ENCODE measurements at regions not wholly inside any gene's neighbourhood (a gene's known extent, or its start where the extent isn't known, plus 50 kb on each side); places are given as distances from the start of the nearest gene placed in this dataset.

DNA sequence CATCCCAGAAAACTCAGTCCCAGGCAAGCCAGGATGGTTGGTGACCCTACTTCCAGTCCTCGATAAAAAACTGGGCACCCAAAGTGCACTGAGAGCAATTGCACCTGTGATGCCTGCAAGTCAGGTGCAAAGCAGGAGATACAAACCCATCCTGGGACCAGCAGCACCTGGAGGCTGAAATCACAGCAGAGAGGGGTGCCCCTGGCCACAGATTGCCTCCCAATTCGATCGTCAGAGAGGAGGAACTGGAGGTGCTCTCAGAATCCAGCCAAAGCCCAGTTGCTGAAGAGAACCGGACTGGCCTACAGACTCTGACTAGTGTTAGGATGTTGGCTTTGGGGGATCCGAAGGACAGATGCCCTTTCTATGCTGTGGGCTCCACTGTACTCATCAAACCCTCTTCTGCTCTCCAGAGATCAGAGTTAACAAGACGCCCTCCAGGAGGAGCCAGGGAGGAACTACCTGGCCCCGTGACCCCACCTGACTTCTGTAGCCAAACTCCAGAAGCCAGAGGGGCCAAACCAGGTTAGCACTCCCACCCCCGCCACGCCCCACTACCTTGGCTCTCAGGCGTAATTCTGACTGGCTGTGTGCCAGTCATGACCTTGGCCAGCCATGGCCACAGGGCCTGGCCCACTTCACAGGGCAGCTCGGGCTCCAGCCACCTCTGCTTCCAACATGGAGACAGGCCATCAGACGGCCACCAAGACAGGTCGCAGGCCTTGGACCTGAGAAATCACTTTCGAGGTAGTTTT, 284.5 kb upstream of the RTL1 start:
- H3K4me1 Mint-ChIP-seq, result peaks cover 11% of the 10 kb centered on the region
- DNase-seq (ENCODE audit: low spot score), result peak; percentile 18
- Histone ChIP-seq H4K20me1 (replicated peaks; ENCODE audit: insufficient read depth) (no peaks in the 10 kb centered on the region), H3K27ac (ENCODE audit: low read depth) (no peak overlapping the region), H3K36me3 (ENCODE audit: insufficient read depth) (no peaks in the 10 kb centered on the region), H3K79me2 (replicated peaks; ENCODE audit: insufficient read depth) (no peaks in the 10 kb centered on the region), H2AFZ (no peak overlapping the region), H3K4me3 (no peak overlapping the region), H3K27me3 (ENCODE audit: insufficient read depth) (no peaks in the 10 kb centered on the region), H3K9me2 (ENCODE audit: insufficient read depth) (peaks cover 4% of the 10 kb centered on the region; the same call in 1 of the 2 replicates), H3K4me2 (no peak overlapping the region), H3K4me1 (ENCODE audit: insufficient read depth) (no peaks in the 10 kb centered on the region), H3F3A (replicated peaks; ENCODE audit: low read depth) (no peaks in the 10 kb centered on the region)
- TF ChIP-seq STAT1 (IDR thresholded peaks at IDR 0.05; ENCODE audit: unreplicated experiment), result no peak
- TF ChIP-seq, protein P1, sequence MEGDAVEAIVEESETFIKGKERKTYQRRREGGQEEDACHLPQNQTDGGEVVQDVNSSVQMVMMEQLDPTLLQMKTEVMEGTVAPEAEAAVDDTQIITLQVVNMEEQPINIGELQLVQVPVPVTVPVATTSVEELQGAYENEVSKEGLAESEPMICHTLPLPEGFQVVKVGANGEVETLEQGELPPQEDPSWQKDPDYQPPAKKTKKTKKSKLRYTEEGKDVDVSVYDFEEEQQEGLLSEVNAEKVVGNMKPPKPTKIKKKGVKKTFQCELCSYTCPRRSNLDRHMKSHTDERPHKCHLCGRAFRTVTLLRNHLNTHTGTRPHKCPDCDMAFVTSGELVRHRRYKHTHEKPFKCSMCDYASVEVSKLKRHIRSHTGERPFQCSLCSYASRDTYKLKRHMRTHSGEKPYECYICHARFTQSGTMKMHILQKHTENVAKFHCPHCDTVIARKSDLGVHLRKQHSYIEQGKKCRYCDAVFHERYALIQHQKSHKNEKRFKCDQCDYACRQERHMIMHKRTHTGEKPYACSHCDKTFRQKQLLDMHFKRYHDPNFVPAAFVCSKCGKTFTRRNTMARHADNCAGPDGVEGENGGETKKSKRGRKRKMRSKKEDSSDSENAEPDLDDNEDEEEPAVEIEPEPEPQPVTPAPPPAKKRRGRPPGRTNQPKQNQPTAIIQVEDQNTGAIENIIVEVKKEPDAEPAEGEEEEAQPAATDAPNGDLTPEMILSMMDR (conservative IDR thresholded peaks at IDR 0.05; ENCODE audit: low read depth in 2 of 2), result peak in 1 of 2 experiments; percentile 28; a peak in 2 of 4 replicates
- H3K4me3 Mint-ChIP-seq, result no peak overlapping the region
- H3K9me3 Mint-ChIP-seq, result no peaks in the 10 kb centered on the region
- no peak overlapping the region for H3K27ac Mint-ChIP-seq
- peaks cover 10% of the 10 kb centered on the region for H3K27me3 Mint-ChIP-seq (ENCODE audit: insufficient read depth, low read depth, poor library complexity)
- no peak for ATAC-seq
- no peaks in the 10 kb centered on the region; the same call in 2 of the 3 replicates for H3K36me3 Mint-ChIP-seq (ENCODE audit: low read depth)

DNA sequence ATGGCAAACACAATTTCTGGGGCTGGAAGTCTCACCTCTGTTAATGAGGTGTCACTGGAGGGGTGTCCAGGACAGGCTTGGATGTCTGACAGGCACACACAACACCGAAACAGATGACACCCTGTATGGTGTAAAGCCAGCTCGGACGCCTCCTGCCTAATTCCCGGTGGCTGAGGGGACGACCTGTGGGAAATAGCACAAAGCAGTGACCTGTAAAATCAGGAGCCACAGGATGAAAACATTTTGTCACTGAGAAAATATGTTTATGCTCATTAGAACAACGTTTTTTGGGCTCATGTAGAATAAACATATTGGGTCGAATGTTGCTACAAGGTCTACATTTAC, 285.0 kb upstream of the RTL1 start:
- H3K27ac Mint-ChIP-seq, result no peak overlapping the region
- no peak for ATAC-seq
- H3K36me3 ChIP-seq (ENCODE audit: insufficient read depth), result no peaks in the 10 kb centered on the region
- H3K9me3 Mint-ChIP-seq, result no peaks in the 10 kb centered on the region
- no peak overlapping the region for H3K4me2 ChIP-seq
- H3K27me3 Mint-ChIP-seq (ENCODE audit: insufficient read depth, low read depth, poor library complexity), result peaks cover 11% of the 10 kb centered on the region
- no peaks in the 10 kb centered on the region; the same call in 2 of the 3 replicates for H3K36me3 Mint-ChIP-seq (ENCODE audit: low read depth)
- no peak overlapping the region for H3K27ac ChIP-seq (ENCODE audit: low read depth)
- H3K27me3 ChIP-seq (ENCODE audit: insufficient read depth), result no peaks in the 10 kb centered on the region
- peaks cover 13% of the 10 kb centered on the region for H3K4me1 Mint-ChIP-seq
- H3K9me2 ChIP-seq (ENCODE audit: insufficient read depth), result peaks cover 4% of the 10 kb centered on the region; the same call in 1 of the 2 replicates
- H3K4me3 Mint-ChIP-seq, result no peak overlapping the region
- no peaks in the 10 kb centered on the region for H3K4me1 ChIP-seq (ENCODE audit: insufficient read depth)
- H2AFZ ChIP-seq, result no peak overlapping the region
- no peaks in the 10 kb centered on the region for H4K20me1 ChIP-seq (replicated peaks; ENCODE audit: insufficient read depth)
- no peak for DNase-seq (ENCODE audit: low spot score)
- no peaks in the 10 kb centered on the region for H3K79me2 ChIP-seq (replicated peaks; ENCODE audit: insufficient read depth)
- no peaks in the 10 kb centered on the region for H3F3A ChIP-seq (replicated peaks; ENCODE audit: low read depth)
- H3K4me3 ChIP-seq, result no peak overlapping the region
- TF ChIP-seq EZH2phosphoT487 (IDR thresholded peaks at IDR 0.05; ENCODE audit: unreplicated experiment) (no peak), NANOG (IDR thresholded peaks at IDR 0.05; ENCODE audit: borderline replicate concordance) (no peak), POLR2AphosphoS5 (IDR thresholded peaks at IDR 0.05; ENCODE audit: low read depth) (no peak), ZNF114 (CRISPR knock-in tag; IDR thresholded peaks at IDR 0.05) (no peak), STAT1 (IDR thresholded peaks at IDR 0.05; ENCODE audit: unreplicated experiment) (no peak)
- TF ChIP-seq, protein P2, sequence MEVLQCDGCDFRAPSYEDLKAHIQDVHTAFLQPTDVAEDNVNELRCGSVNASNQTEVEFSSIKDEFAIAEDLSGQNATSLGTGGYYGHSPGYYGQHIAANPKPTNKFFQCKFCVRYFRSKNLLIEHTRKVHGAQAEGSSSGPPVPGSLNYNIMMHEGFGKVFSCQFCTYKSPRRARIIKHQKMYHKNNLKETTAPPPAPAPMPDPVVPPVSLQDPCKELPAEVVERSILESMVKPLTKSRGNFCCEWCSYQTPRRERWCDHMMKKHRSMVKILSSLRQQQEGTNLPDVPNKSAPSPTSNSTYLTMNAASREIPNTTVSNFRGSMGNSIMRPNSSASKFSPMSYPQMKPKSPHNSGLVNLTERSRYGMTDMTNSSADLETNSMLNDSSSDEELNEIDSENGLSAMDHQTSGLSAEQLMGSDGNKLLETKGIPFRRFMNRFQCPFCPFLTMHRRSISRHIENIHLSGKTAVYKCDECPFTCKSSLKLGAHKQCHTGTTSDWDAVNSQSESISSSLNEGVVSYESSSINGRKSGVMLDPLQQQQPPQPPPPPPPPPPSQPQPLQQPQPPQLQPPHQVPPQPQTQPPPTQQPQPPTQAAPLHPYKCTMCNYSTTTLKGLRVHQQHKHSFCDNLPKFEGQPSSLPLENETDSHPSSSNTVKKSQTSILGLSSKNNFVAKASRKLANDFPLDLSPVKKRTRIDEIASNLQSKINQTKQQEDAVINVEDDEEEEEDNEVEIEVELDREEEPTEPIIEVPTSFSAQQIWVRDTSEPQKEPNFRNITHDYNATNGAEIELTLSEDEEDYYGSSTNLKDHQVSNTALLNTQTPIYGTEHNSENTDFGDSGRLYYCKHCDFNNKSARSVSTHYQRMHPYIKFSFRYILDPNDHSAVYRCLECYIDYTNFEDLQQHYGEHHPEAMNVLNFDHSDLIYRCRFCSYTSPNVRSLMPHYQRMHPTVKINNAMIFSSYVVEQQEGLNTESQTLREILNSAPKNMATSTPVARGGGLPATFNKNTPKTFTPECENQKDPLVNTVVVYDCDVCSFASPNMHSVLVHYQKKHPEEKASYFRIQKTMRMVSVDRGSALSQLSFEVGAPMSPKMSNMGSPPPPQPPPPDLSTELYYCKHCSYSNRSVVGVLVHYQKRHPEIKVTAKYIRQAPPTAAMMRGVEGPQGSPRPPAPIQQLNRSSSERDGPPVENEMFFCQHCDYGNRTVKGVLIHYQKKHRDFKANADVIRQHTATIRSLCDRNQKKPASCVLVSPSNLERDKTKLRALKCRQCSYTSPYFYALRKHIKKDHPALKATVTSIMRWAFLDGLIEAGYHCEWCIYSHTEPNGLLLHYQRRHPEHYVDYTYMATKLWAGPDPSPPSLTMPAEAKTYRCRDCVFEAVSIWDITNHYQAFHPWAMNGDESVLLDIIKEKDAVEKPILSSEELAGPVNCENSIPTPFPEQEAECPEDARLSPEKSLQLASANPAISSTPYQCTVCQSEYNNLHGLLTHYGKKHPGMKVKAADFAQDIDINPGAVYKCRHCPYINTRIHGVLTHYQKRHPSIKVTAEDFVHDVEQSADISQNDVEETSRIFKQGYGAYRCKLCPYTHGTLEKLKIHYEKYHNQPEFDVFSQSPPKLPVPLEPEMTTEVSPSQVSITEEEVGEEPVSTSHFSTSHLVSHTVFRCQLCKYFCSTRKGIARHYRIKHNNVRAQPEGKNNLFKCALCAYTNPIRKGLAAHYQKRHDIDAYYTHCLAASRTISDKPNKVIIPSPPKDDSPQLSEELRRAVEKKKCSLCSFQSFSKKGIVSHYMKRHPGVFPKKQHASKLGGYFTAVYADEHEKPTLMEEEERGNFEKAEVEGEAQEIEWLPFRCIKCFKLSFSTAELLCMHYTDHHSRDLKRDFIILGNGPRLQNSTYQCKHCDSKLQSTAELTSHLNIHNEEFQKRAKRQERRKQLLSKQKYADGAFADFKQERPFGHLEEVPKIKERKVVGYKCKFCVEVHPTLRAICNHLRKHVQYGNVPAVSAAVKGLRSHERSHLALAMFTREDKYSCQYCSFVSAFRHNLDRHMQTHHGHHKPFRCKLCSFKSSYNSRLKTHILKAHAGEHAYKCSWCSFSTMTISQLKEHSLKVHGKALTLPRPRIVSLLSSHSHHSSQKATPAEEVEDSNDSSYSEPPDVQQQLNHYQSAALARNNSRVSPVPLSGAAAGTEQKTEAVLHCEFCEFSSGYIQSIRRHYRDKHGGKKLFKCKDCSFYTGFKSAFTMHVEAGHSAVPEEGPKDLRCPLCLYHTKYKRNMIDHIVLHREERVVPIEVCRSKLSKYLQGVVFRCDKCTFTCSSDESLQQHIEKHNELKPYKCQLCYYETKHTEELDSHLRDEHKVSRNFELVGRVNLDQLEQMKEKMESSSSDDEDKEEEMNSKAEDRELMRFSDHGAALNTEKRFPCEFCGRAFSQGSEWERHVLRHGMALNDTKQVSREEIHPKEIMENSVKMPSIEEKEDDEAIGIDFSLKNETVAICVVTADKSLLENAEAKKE (CRISPR knock-in tag; IDR thresholded peaks at IDR 0.05), result no peak
- TF ChIP-seq, protein P3, sequence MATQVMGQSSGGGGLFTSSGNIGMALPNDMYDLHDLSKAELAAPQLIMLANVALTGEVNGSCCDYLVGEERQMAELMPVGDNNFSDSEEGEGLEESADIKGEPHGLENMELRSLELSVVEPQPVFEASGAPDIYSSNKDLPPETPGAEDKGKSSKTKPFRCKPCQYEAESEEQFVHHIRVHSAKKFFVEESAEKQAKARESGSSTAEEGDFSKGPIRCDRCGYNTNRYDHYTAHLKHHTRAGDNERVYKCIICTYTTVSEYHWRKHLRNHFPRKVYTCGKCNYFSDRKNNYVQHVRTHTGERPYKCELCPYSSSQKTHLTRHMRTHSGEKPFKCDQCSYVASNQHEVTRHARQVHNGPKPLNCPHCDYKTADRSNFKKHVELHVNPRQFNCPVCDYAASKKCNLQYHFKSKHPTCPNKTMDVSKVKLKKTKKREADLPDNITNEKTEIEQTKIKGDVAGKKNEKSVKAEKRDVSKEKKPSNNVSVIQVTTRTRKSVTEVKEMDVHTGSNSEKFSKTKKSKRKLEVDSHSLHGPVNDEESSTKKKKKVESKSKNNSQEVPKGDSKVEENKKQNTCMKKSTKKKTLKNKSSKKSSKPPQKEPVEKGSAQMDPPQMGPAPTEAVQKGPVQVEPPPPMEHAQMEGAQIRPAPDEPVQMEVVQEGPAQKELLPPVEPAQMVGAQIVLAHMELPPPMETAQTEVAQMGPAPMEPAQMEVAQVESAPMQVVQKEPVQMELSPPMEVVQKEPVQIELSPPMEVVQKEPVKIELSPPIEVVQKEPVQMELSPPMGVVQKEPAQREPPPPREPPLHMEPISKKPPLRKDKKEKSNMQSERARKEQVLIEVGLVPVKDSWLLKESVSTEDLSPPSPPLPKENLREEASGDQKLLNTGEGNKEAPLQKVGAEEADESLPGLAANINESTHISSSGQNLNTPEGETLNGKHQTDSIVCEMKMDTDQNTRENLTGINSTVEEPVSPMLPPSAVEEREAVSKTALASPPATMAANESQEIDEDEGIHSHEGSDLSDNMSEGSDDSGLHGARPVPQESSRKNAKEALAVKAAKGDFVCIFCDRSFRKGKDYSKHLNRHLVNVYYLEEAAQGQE (IDR thresholded peaks at IDR 0.05; ENCODE audit: unreplicated experiment), result no peak
